ENCODE measurements at regions not wholly inside any gene's neighbourhood (a gene's known extent, or its start where the extent isn't known, plus 50 kb on each side); places are given as distances from the start of the nearest gene placed in this dataset.

DNA sequence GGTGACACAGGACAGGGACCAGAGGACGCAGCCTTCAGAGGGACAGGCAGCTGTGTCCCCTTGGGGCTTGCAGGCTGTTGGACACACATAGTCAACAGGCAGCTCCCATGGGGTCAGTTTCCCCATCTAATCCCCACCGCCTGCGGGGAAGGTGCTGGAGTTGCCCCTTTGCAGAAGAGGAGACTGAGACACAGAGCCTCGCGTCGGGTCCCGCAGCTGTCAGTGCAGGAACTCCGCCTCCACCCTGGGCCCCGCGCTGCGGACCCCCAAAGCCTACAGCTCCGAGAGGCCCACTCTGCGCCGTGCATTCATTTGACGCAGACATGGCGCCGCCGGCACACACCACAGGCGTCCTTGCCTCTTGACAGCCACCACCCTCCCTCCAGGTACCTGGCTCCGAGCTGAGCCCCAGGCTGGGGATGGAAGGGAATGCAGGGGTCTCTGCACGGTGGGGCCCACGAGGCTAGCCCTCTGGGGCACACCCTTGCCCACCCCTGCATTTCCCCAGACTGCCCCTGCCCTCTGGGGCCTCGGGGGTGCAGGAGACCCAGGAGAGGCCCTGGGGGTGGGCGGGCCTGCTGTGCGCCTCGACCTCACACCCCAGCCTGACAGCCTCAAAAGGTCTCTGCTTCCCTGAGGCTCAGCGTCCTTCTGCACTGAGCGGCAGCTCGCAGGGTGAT, 88.5 kb upstream of the ACTRT2 start:
- no peak for DNase-seq (ENCODE audit: extremely low read depth in 1 of 2, low read depth in 1 of 2)

DNA sequence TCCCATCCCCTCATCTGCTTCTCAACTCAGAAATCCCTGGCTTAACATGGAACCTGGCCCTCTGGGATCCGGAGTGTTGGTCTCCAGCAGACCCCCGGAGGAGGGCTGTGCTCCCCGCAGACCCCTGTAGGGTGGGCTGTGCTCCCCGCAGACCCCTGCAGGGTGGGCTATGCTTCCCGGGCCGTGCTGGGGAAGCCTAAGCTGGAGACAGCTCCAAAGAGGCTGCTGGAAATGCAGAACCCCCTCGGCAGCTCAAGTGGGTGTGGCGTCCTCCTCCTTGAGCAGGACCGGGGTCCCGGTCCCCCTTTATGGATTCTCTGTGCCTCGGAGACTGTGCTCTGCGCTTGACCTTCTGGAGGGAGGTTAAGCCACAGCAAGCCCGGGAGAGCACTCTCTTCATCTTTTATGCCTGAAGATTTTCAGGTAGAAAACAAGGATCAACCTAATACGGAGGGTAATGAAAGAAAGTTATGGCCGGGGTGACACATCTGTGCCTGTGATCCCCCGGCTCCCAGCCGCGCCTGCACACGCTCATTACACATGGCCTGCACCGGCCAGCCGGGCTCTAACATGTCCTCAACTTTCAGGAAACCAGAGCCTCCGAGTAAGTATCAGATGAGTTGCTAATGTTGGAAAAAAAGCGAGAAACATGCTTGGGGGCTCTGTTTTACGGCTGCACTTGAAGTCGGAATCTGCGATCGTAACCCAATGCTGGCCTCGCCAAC, 87.7 kb upstream of the ACTRT2 start:
- DNase-seq (ENCODE audit: extremely low read depth in 1 of 2, low read depth in 1 of 2): no peak

DNA sequence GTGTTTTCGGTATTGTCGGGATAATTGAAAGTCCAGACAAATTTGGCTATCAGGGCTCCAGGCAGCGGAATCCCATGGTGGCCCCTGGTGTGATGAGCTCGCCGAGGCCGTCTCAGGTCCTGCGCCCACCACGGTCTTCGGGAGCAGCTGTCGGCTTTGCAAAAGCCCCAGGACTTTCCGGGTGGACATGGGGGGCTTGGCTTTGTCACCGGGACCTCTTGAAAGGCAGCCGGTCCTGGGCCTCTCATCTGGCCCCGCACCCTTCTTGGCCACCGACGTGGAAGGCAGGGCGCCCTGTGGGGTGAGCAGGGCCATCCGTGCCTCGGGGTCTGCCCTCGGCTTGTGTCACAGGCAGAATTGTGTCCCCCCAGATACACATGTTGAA, 87.1 kb upstream of the ACTRT2 start:
- DNase-seq (ENCODE audit: extremely low read depth in 1 of 2, low read depth in 1 of 2): no peak

DNA sequence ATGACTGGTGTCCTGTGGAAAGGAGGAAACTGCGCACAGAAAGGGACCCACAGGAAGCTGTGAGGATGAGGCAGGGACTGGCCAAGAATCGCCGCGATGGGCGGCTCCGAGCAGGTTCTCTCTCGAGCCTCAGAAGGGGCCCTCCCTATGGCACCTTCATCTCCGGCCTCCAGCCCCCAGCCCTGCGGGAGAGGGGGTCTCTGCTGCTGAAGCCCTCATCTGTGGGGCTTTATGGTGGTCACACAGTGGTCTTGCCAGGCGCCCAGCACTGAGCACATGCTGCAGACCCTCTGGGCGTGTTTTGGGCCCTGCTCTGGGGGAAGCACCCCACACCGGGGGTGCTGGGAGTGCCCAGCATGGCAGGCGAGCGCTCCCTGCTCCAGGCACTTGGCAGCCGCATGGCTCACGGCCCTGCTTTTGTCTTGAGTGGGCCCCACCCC, 86.6 kb upstream of the ACTRT2 start:
- no peak for DNase-seq (ENCODE audit: extremely low read depth in 1 of 2, low read depth in 1 of 2)

DNA sequence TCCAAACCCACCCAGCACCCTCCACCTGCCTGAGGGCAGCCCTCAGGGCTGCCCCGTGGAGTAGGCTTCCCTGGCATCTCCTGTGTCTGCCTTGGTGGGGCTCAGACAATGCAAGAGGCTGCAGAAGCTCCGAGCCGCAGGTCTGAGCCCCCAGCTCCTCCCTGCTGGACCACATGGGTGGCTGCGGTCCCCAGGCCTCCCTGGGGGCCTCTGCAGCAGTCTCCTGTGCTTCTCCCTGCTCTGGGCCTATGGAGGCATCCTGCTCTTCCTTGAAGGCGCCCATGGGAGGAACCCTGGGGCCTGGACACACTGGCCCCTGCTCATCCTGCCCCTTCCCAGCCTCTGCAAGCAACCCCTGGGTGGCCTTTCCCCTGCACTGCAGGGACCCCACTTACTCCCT, 86.1 kb upstream of the ACTRT2 start:
- DNase-seq (ENCODE audit: extremely low read depth in 1 of 2, low read depth in 1 of 2): no peak

DNA sequence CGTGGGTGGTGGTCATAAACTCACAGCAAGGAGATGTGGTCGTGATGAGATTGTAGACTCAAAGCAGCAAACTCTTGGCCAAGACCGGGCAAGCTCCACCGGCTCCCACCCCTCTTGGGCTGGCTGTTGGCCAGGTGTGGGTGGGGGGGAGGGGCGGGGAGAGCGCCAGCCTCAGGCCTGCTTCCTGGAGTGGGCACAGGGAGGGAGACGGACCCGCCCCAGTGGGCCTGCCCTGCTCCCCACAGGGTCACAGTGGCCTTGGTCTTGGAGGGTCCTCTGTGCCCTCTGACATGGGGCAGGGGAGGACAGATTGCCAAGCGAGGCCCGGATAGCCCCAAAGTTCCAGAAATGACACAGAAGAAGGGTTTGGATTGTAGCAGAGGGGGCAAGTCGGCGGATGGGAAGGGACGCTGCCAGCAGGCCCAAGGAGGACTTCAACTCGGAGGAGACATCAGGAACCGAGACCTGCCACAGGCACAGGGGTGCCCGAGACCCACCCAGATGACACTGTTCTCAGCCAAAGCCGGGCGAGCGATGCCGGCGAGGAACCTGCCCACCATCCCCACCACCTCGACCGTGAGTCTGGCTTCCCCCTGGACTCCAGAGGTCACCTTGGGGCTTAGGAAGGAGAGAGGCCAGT, 85.4 kb upstream of the ACTRT2 start:
- DNase-seq (ENCODE audit: extremely low read depth in 1 of 2, low read depth in 1 of 2): no peak

DNA sequence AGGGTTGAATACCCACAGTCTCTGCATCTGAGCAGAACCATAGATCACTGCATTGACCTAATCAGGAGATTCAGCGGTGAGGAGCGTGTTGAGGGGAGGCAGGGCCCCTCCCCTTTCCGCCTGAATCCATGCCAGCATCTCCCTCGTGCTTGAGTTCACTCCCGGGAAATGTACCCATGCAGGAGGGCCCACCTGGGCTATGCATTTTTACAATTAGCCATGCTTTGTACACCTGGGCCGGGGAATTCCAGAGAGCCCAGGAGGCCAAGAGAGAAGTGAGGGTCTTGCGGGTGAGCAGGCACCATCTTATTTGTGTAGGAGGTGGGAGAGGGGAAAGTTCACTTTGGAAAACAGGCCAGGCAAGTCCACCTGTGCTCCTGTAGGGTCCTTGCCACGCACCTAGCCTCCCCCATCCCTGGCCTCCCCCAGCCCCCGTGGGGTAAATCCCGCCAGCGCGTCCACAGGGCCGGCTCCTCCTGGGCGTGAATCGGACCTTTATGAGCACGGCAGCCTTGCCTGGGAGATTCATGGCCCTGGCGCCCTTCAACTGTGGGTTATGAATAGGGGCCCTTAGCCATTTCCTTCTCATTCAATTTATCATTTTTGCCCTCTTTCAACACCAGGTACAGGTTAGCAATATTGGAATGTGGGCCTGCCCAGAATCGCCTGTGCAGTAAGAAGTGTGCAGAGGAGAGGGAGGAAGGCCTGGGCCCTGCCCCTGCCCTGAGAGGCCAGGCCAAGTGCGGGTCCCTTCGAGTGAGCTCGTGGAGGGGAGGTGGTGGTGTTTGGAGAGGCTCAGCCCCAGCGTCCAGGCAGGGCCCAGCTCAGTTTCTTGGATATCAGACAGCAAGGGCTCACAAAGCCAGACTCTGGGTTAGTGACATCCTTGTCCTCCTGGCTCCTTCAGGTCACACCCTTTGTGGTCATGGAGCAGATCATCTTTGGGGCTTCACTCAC, 84.4 kb upstream of the ACTRT2 start:
- no peak for DNase-seq (ENCODE audit: extremely low read depth in 1 of 2, low read depth in 1 of 2)

DNA sequence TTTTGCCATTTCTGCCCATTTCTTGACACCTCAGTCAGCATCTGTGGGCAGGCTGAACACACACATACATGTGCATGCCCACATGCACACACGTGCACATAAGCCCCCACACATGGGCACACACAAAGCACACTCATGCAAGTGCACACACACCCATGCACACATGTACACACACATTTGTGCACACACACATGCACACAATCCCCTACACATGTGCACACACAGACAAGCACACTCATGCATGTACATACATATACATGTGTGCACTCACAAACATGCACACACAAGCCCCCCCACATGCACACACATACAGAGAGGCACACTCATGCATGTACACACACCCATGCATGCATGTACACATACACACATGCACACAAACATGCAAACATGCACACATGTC, 83.5 kb upstream of the ACTRT2 start:
- DNase-seq (ENCODE audit: extremely low read depth in 1 of 2, low read depth in 1 of 2): no peak

DNA sequence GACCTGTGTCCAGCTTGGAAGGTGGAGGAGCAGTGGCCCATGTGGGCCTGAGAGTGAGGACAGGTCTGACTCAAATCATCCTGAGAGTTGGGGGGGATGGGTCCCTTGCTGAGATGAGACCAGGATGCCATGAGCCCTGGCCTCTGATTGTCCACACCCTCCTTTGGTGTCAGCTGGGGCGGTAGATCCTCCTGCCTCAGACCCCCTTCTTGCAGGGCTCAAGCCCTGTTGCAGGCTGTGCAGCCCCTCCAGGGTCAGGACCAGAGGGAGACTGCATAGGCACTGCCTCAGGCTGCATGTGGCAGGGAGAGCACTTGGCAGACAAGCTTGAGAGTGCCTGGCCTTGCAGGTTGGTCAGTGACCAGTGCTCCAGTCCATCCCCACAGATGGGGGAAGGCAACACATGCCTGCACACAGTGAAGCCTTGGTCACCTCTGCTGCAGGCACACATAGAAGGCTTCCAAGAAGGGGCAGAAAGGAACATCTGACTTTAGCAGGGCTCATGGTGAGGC, 82.2 kb upstream of the ACTRT2 start:
- no peak for DNase-seq (ENCODE audit: extremely low read depth in 1 of 2, low read depth in 1 of 2)

DNA sequence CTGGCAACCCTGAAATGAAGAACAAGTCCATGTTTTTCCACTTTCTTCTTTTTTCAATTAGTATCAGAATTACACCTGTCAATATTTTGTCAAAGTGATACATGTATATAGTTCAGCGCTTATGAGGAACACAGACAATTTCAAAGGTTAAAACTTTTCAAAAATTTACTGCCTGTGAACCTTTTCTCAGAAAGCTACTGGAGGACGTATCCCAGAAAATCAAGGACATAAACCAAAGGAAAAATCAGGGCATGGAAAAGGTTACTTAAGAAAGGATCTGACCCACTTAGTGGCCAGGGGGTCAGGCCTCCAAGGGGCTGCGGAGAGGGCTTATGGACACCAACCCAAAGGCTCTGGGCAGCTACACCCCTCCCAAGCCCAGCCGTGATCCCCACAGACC, 81.1 kb upstream of the ACTRT2 start:
- no peak for DNase-seq (ENCODE audit: extremely low read depth in 1 of 2, low read depth in 1 of 2)

DNA sequence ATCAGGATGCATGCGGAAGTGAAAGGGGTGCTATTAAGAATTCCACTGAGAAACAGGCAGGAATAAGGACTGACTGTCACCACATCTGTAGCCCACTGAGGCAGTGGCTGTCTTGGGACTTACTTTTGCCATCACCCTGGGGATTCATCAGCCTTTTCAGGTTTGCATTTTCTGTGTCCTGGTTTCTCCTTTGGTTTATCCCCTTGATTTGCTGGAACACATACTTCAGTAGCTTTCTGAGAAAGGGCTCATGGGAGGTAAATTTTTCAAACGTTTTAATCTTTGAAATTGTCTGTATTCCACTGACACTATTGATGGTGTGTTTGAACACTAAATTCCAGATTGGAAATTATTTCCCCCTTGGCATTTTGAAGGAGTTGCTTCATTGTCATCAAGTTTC, 80.2 kb upstream of the ACTRT2 start:
- no peak for DNase-seq (ENCODE audit: extremely low read depth in 1 of 2, low read depth in 1 of 2)

DNA sequence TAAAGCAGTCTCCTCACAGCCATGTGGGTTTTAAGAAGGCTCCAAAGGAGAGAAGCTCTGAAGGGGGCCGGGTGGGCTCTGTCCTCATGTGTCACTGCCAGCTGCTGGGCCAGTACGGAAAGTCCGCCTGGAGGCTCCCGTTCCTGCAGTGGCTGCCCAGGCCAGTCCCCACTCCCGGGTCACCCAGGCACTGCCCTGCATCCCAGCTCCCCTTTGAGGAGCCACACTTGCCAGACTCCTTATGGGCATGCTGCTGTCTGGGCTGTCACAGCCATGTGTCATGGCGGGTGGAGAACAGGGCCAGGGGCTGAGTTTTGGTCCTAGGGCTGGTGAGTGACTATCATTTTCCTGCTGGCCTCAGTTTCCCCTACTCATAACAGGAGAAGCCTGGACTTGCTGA, 79.4 kb upstream of the ACTRT2 start:
- no peak for DNase-seq (ENCODE audit: extremely low read depth in 1 of 2, low read depth in 1 of 2)

DNA sequence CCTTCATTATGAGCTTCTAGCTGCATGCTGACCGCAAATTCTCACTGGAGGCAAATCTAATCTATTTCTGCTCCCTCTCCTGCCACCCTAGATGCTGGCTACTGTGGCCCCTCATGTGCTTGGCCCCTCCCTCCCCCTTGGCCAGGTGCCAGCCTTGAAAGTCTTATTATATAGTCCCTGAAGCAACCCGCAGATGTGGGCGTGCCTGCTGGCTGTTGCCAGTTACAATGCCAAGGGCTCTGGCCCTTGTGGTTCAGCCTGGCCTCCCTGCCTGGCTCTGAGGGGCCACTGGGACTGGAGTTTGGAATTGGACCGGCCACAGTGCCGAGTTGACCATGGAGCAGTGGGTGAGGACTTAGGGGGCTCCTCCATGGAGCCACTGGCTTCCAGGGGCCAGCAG, 78.9 kb upstream of the ACTRT2 start:
- no peak for DNase-seq (ENCODE audit: extremely low read depth in 1 of 2, low read depth in 1 of 2)

DNA sequence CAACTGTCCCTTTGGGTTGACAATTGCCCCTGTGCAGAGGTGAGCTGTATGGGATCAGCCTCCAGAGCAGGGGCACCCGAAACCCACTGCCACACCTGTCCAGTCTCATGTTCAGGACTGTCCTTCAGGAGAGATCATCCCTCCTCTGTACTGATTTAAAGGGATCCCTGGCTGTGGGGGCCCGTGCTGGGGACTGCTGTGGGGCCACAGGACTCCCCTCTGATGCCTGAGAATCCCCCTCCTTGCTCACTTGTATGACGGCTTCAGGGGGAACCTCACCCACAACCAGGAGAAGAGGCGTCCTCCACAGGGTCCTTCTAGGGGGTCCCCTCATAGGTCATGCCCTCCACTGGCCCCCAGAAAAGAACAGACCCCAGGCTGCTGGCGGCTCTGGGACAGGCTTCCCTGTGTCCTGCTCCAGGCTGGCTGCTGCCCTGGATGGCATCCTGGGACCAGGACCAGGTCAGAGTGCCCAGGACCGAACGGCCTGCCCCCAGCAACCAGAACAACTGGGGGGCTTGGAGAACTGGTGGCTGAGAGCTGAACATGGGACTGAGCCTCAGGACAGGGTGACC, 77.5 kb upstream of the ACTRT2 start:
- DNase-seq (ENCODE audit: extremely low read depth in 1 of 2, low read depth in 1 of 2): no peak

DNA sequence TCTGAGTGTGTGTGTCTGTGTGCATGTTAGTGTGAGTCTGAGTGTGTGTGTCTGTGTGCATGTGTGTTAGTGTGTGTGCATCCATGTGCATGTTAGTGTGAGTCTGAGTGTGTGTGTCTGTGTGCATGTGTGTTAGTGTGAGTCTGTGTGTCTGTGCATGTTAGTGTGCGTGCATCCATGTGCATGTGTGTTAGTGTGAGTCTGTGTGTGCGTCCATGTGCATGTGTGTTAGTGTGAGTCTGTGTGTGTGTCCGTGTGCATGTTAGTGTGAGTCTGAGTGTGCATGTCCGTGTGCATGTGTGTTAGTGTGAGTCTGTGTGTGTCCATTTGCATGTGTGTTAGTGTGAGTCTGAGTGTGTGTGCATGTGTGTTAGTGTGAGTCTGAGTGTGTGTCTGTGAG, 76.6 kb upstream of the ACTRT2 start:
- no peak for DNase-seq (ENCODE audit: extremely low read depth in 1 of 2, low read depth in 1 of 2)

DNA sequence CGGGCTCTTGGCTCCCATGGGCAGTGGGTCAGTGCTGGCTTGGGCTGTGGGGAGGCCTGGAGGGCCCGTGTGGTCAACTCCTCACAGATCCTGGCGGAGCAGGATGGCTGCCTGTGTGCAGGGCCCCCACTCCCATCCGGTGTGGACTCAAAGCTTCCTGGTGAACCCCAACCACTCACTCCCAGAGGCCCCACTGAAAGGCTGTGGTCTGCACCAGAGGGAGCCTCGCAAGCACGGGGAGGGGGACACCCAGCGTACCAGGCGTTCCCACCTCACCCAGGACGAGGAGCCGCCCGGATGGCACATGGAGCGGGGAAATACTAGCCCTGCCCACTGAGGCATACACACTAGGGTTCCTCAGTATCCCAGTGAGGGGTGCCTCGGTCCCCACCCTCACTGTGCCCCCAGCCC, 75.4 kb upstream of the ACTRT2 start:
- no peak for DNase-seq (ENCODE audit: extremely low read depth in 1 of 2, low read depth in 1 of 2)

DNA sequence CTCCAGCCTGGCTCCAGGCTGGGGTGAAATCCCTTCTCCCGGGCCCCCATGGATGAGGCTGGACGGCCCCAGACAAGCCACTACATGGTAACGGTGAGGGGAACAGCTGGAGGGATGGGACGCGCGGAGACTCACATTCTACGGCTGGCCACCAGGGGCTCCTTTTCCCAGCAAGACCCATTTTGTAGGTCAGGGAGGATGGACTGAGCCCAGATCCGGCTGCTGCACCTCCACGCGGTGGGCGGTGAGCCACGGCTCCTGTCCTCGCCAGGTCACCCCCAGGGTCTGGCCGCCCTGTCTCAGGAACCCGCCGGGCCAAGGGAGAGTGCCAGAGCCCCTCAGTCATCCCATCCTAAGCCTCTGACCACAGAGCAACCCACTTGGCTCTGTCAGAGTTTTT, 75.0 kb upstream of the ACTRT2 start:
- DNase-seq (ENCODE audit: extremely low read depth in 1 of 2, low read depth in 1 of 2): no peak

DNA sequence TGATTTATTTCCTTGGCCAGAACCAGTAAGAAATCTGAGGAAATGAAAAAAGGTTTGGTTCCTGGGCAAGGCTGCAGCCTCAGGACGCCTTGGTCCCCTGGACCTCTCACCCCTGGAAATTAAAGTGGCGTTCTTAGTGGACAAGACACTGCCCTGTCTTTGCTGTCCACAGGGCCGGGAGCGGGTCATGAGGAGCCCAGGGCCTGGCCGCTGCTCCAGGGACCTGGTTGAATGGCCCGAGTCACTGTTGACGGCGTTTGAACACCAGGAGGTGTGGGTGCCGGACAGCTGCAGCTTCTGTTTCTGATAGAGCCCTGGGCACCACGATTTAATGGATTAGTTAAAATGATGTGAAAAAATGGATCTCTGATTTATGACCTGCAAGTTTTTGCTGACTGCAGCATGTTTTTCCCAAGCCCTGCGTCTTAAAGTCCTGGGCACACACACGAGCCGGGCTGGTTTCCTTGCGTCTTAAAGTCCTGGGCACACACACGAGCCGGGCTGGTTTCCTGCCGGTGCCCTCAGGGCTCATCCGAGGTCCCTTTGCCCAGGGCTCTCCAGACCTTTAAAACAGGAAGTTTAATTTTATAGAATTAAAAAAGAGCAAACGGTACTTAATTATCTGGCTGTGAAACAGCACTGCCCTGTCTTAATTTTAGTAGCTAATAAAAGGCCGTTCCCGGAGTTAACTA, 74.1 kb upstream of the ACTRT2 start:
- no peak for DNase-seq (ENCODE audit: extremely low read depth in 1 of 2, low read depth in 1 of 2)

DNA sequence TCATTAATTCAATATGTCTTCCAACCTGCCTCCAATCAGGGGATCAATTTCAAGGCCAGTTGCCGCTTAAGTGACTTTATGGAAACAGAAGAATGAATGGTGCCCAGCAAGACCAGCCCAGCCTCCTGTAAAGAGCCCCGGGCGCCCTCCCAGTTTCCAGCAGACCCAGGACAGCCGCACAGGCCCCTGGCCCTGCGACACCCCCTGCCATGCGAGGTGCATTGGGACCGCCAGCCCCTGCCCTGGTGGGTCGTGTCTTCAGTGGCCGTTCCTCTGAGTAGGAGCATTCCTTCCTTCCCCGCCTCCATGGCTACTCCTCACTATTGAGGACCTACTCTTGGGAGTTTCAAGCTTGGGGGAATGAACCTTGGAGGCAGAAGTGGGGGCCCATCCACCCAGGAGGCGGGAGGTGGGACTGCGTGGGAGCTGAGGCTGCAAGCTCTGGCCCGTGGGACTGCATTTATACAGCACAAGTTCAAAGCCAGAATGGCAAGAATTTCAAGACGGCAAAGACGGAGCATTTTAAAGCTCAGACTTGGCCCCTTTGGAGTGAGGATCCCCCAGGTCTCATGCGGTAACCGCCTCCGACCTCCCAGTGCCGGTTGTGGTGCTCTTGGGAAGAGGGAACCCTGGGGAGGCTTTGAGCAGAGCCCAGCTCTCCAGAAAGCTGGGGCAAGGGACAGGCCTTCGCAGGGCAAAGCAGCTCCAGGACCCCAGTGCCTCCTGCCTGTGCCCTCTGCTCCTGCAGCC, 73.1 kb upstream of the ACTRT2 start:
- no peak for DNase-seq (ENCODE audit: extremely low read depth in 1 of 2, low read depth in 1 of 2)
